A673 (cell line): ENCODE measurements at regions not wholly inside any gene's neighbourhood (a gene's known extent, or its start where the extent isn't known, plus 50 kb on each side); places are given as distances from the start of the nearest gene placed in this dataset.

ENCODE experiments used
- BruUV-seq: library from RNA; stranded (reverse); fragments of 400-500 nt; replicated peaks from 2 replicates; lab custom pipeline; 2021; lab: Mats Ljungman, UMichigan
- CTCF ChIA-PET: fragments of 300-600 bp; sonication (Branson Sonifier 250); formaldehyde crosslinking; loops from one replicate; lab custom pipeline; 2022; ENCODE audit warnings: antibody characterized with exemption; lab: Charles Lee
- POLR2A ChIA-PET: fragments of 300-600 bp; sonication (Branson Sonifier 250); formaldehyde crosslinking; loops from one replicate; lab custom pipeline; 2022; ENCODE audit warnings: antibody characterized with exemption; ENCODE audit not compliant: low non-redundant PET; lab: Charles Lee
- DNase-seq: peaks from one replicate; pipeline ENCODE4 v3.0.0-alpha.2; 2015; ENCODE audit warnings: low spot score
- H3K27ac ChIP-seq: fragments of 200-600 bp; sonication (generic); 2 replicates; pipeline ENCODE4 v1.5.1; 2016; ENCODE audit warnings: mixed run types, low read depth, mild to moderate bottlenecking, mixed read lengths, antibody characterized with exemption, low read length; ENCODE audit not compliant: poor library complexity, severe bottlenecking
- H3K27me3 ChIP-seq: fragments of 200-600 bp; sonication (generic); replicated peaks from 2 replicates; pipeline ENCODE4 v1.6.1; 2017; ENCODE audit warnings: mixed run types, low read depth, mild to moderate bottlenecking, mixed read lengths, antibody characterized with exemption, low read length; ENCODE audit not compliant: insufficient read depth, poor library complexity
- H3K36me3 ChIP-seq: fragments of 200-600 bp; sonication (generic); 2 replicates; pipeline ENCODE4 v1.6.1; 2016; ENCODE audit warnings: mixed run types, mild to moderate bottlenecking, mixed read lengths, antibody characterized with exemption, low read length; ENCODE audit not compliant: insufficient read depth, poor library complexity, severe bottlenecking
- H3K4me1 ChIP-seq: fragments of 200-600 bp; sonication (generic); 2 replicates; pipeline ENCODE4 v1.6.1; 2017; ENCODE audit warnings: mixed run types, mild to moderate bottlenecking, mixed read lengths, antibody characterized with exemption, low read length; ENCODE audit not compliant: insufficient read depth, poor library complexity, severe bottlenecking
- H3K4me3 ChIP-seq: fragments of 200-600 bp; sonication (generic); 2 replicates; pipeline ENCODE4 v1.5.1; 2016; ENCODE audit warnings: low read depth, mixed run types, mild to moderate bottlenecking, mixed read lengths, low read length; ENCODE audit not compliant: poor library complexity, severe bottlenecking
- H3K9me3 ChIP-seq: fragments of 200-600 bp; sonication (generic); 2 replicates; pipeline ENCODE4 v1.6.1; 2016; ENCODE audit warnings: mixed run types, low read depth, mild to moderate bottlenecking, mixed read lengths, antibody characterized with exemption, low read length; ENCODE audit not compliant: poor library complexity, severe bottlenecking
- EZH2 ChIP-seq: fragments of 200-600 bp; sonication (generic); IDR thresholded peaks from 2 replicates; pipeline ENCODE4 v1.6.1; 2017; ENCODE audit warnings: borderline replicate concordance, low read depth, mild to moderate bottlenecking, mixed read lengths, antibody characterized with exemption, low read length; ENCODE audit not compliant: poor library complexity, severe bottlenecking
- intact Hi-C: fragments of 100-400 bp; cut with micrococcal nuclease; formaldehyde crosslinking; loops from one replicate; pipeline ENCODE4 v1.10.0; 2022; ENCODE audit not compliant: unreplicated experiment
- TF ChIP-seq, protein P1 (sequence below): fragments of 300-800, 200-600 bp; sonication (generic); conservative IDR thresholded peaks from 2 replicates; pipeline ENCODE4 v1.5.1; 2017; ENCODE audit warnings: low read depth, mild to moderate bottlenecking, antibody characterized with exemption, low read length, moderate library complexity, mixed read lengths

DNA sequence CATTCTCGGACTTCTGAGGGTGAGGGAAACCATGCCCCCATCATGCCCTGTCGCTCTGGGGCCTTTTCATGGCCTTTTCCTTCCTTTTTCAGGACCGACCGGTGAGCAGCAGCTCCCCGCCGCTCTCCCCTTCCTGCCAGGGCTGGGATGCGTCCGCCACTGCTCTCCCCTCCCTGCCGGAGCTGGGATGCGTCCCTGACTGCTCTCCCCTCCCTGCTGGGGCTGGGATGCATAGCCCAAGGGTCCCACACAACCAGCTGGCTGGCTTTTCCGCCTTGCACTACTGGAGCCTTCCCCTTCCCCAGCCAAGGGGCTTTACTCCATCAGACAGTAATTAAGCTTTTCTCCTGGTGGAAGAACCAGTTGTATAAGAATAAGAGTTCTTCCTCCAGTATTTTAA, 129.7 kb upstream of the COBL start:
- no peaks in the 10 kb centered on the region for H3K27me3 ChIP-seq
- DNase-seq: no peak
- H3K9me3 ChIP-seq: peaks cover 38% of the 10 kb centered on the region
- H3K4me3 ChIP-seq: no peak overlapping the region
- no peaks in the 10 kb centered on the region for H3K36me3 ChIP-seq
- POLR2A ChIA-PET: no interaction called here
- CTCF ChIA-PET: no interaction called here
- H3K27ac ChIP-seq: no peak overlapping the region
- TF ChIP-seq, protein P1, sequence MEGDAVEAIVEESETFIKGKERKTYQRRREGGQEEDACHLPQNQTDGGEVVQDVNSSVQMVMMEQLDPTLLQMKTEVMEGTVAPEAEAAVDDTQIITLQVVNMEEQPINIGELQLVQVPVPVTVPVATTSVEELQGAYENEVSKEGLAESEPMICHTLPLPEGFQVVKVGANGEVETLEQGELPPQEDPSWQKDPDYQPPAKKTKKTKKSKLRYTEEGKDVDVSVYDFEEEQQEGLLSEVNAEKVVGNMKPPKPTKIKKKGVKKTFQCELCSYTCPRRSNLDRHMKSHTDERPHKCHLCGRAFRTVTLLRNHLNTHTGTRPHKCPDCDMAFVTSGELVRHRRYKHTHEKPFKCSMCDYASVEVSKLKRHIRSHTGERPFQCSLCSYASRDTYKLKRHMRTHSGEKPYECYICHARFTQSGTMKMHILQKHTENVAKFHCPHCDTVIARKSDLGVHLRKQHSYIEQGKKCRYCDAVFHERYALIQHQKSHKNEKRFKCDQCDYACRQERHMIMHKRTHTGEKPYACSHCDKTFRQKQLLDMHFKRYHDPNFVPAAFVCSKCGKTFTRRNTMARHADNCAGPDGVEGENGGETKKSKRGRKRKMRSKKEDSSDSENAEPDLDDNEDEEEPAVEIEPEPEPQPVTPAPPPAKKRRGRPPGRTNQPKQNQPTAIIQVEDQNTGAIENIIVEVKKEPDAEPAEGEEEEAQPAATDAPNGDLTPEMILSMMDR: no peak
- no peak for TF ChIP-seq EZH2
- BruUV-seq: no TSS peak
- H3K4me1 ChIP-seq: no peaks in the 10 kb centered on the region
- intact Hi-C loops: no loop called here

GRCh38 chr7:51444936-51445335, 128.3 kb upstream of the COBL start:
- Histone ChIP-seq H3K27ac (no peak overlapping the region), H3K9me3 (peaks cover 31% of the 10 kb centered on the region), H3K36me3 (no peaks in the 10 kb centered on the region), H3K27me3 (no peaks in the 10 kb centered on the region), H3K4me3 (no peak overlapping the region), H3K4me1 (no peaks in the 10 kb centered on the region)
- POLR2A ChIA-PET: no interaction called here
- intact Hi-C loops: no loop called here
- no peak for TF ChIP-seq EZH2
- TF ChIP-seq, protein P1: no peak
- no TSS peak for BruUV-seq
- CTCF ChIA-PET: no interaction called here
- no peak for DNase-seq

GRCh38 chr7:51430480-51431086, 114.0 kb upstream of the COBL start:
- POLR2A ChIA-PET: no interaction called here
- H3K36me3 ChIP-seq: no peaks in the 10 kb centered on the region
- intact Hi-C loops: no loop called here

More at GRCh38 chr7:51430480-51431086, 114.0 kb upstream of the COBL start:
- BruUV-seq: no TSS peak
- TF ChIP-seq EZH2: no peak
- TF ChIP-seq, protein P1: peak; percentile 72
- Histone ChIP-seq H3K4me1 (no peaks in the 10 kb centered on the region), H3K9me3 (no peaks in the 10 kb centered on the region), H3K27ac (no peak overlapping the region), H3K27me3 (no peaks in the 10 kb centered on the region), H3K4me3 (no peak overlapping the region)
- peak; percentile 50 for DNase-seq
- CTCF ChIA-PET: interaction anchor here (0.7 kb wide), 1 partner anchor 1480 kb away, joined by 3 read pairs; no protein-coding TSS in a partner anchor
